Fibroblast of skin of right biceps (primary cell): ENCODE measurements at regions not wholly inside any gene's neighbourhood (a gene's known extent, or its start where the extent isn't known, plus 50 kb on each side); places are given as distances from the start of the nearest gene placed in this dataset.

Source experiments
- DNase-seq: peaks from one replicate; pipeline ENCODE4 v3.0.0-alpha.2; 2013

GRCh38 chr21:43348170-43348766 is 78.7 kb downstream of the SIK1 start:
- DNase-seq = no peak

- DNase-seq = peak; percentile 63
Observed at GRCh38 chr21:43347461-43348169, 79.3 kb downstream of the SIK1 start.

- no peak for DNase-seq
Observed at GRCh38 chr21:43346551-43346950, 80.4 kb downstream of the SIK1 start.

- peak; percentile 84 for DNase-seq
Observed at GRCh38 chr21:43345746-43346409, 81.1 kb downstream of the SIK1 start.

GRCh38 chr21:43345046-43345745 is 81.7 kb downstream of the SIK1 start:
- no peak for DNase-seq

GRCh38 chr21:43343992-43344886 is 82.7 kb downstream of the SIK1 start:
- no peak for DNase-seq

- no peak for DNase-seq
Observed at GRCh38 chr21:43343095-43343991, 83.6 kb downstream of the SIK1 start.

GRCh38 chr21:43342301-43342881 is 84.5 kb downstream of the SIK1 start:
- no peak for DNase-seq

- no peak for DNase-seq
Observed at GRCh38 chr21:43341378-43342161, 85.4 kb downstream of the SIK1 start.

GRCh38 chr21:43340491-43341377 is 86.2 kb downstream of the SIK1 start:
- peak; percentile 91 for DNase-seq

GRCh38 chr21:43339668-43340067 is 87.3 kb downstream of the SIK1 start:
- DNase-seq = no peak

- no peak for DNase-seq
Observed at GRCh38 chr21:43338951-43339350, 88.0 kb downstream of the SIK1 start.

- DNase-seq = no peak
Observed at GRCh38 chr21:43337901-43338655, 88.9 kb downstream of the SIK1 start.

- DNase-seq = no peak
Observed at GRCh38 chr21:43335119-43335518, 91.8 kb downstream of the SIK1 start.

GRCh38 chr21:43334214-43334958 is 92.5 kb downstream of the SIK1 start:
- DNase-seq = no peak

GRCh38 chr21:43333298-43334062 is 93.5 kb downstream of the SIK1 start:
- DNase-seq = peak; percentile 98

GRCh38 chr21:43332861-43333297 is 94.1 kb downstream of the SIK1 start:
- peak; percentile 61 for DNase-seq
